WTC11 (cell line): ENCODE measurements at regions not wholly inside any gene's neighbourhood (a gene's known extent, or its start where the extent isn't known, plus 50 kb on each side); places are given as distances from the start of the nearest gene placed in this dataset.

Experiments
- ATAC-seq: fragments of 200-7000 bp; cut with Tn5 transposase; 2 replicates; pipeline ENCODE4 v1.10.0; 2021; ENCODE audit warnings: mild to moderate bottlenecking, moderate library complexity
- CTCF ChIA-PET: fragments of 300-600 bp; sonication (Branson Sonifier 250); formaldehyde crosslinking; loops from one replicate; lab custom pipeline; 2021; ENCODE audit warnings: antibody characterized with exemption; lab: Charles Lee
- POLR2A ChIA-PET: fragments of 350-600 bp; sonication (Branson Sonifier 250); formaldehyde crosslinking; loops from one replicate; lab custom pipeline; 2021; ENCODE audit warnings: antibody characterized with exemption; lab: Charles Lee
- DNase-seq: peaks from one replicate; pipeline ENCODE4 v3.0.0; 2021; ENCODE audit warnings: low spot score
- H3K27ac Mint-ChIP-seq: 2 replicates; pipeline ENCODE4 v1.8.0; 2021; ENCODE audit warnings: mixed read lengths
- H3K27me3 Mint-ChIP-seq: 2 replicates; pipeline ENCODE4 v1.8.0; 2021; ENCODE audit warnings: low read depth, mild to moderate bottlenecking, moderate library complexity, mixed read lengths
- H3K36me3 Mint-ChIP-seq: 2 replicates; pipeline ENCODE4 v1.8.0; 2021; ENCODE audit warnings: mixed read lengths
- H3K4me1 Mint-ChIP-seq: 2 replicates; pipeline ENCODE4 v1.8.0; 2022; ENCODE audit warnings: mixed read lengths
- H3K4me3 Mint-ChIP-seq: 2 replicates; pipeline ENCODE4 v1.8.0; 2021; ENCODE audit warnings: mild to moderate bottlenecking, moderate library complexity, mixed read lengths
- H3K9me3 Mint-ChIP-seq: 2 replicates; pipeline ENCODE4 v1.8.0; 2021; ENCODE audit warnings: mixed read lengths
- CBFB ChIP-seq: sonication (generic); formaldehyde crosslinking; IDR thresholded peaks from 2 replicates; pipeline ENCODE4 v1.8.1; 2022; ENCODE audit warnings: mild to moderate bottlenecking, low read depth, missing genetic modification reagents
- CREM ChIP-seq: sonication (generic); formaldehyde crosslinking; IDR thresholded peaks from 2 replicates; pipeline ENCODE4 v1.8.1; 2022; ENCODE audit warnings: mild to moderate bottlenecking, missing genetic modification reagents, moderate library complexity
- E2F1 ChIP-seq: sonication (generic); formaldehyde crosslinking; IDR thresholded peaks from 2 replicates; pipeline ENCODE4 v1.8.0; 2022; ENCODE audit warnings: mild to moderate bottlenecking, missing genetic modification reagents
- ELF4 ChIP-seq: sonication (generic); formaldehyde crosslinking; IDR thresholded peaks from 2 replicates; pipeline ENCODE4 v1.8.1; 2022; ENCODE audit warnings: low read depth, mild to moderate bottlenecking, moderate library complexity, missing genetic modification reagents
- FOXP1 ChIP-seq: sonication (generic); formaldehyde crosslinking; IDR thresholded peaks from 2 replicates; pipeline ENCODE4 v1.8.0; 2022; ENCODE audit warnings: missing genetic modification reagents, mild to moderate bottlenecking, moderate library complexity, borderline replicate concordance
- JUN ChIP-seq: sonication (generic); formaldehyde crosslinking; IDR thresholded peaks from 2 replicates; pipeline ENCODE4 v1.8.0; 2023; ENCODE audit warnings: mild to moderate bottlenecking, missing genetic modification reagents
- NFE2L1 ChIP-seq: sonication (generic); formaldehyde crosslinking; IDR thresholded peaks from 2 replicates; pipeline ENCODE4 v1.8.1; 2023; ENCODE audit warnings: missing genetic modification reagents
- NFYB ChIP-seq: sonication (generic); formaldehyde crosslinking; conservative IDR thresholded peaks from 2 replicates; pipeline ENCODE4 v1.8.0; 2022; ENCODE audit warnings: low read depth, missing genetic modification reagents
- PRDM15 ChIP-seq: sonication (generic); formaldehyde crosslinking; IDR thresholded peaks from 2 replicates; pipeline ENCODE4 v1.8.0; 2022; ENCODE audit warnings: missing genetic modification reagents
- RELA ChIP-seq: sonication (generic); formaldehyde crosslinking; IDR thresholded peaks from 2 replicates; pipeline ENCODE4 v1.8.1; 2022; ENCODE audit warnings: missing genetic modification reagents, mild to moderate bottlenecking, borderline replicate concordance
- SP1 ChIP-seq: sonication (generic); formaldehyde crosslinking; conservative IDR thresholded peaks from 2 replicates; pipeline ENCODE4 v1.8.1; 2022; ENCODE audit warnings: missing genetic modification reagents
- TEAD1 ChIP-seq: sonication (generic); formaldehyde crosslinking; IDR thresholded peaks from 2 replicates; pipeline ENCODE4 v1.8.0; 2022; ENCODE audit warnings: mild to moderate bottlenecking, missing genetic modification reagents
- TEAD4 ChIP-seq: sonication (generic); formaldehyde crosslinking; IDR thresholded peaks from 2 replicates; pipeline ENCODE4 v1.8.0; 2022; ENCODE audit warnings: mild to moderate bottlenecking, missing genetic modification reagents
- TP53 ChIP-seq: sonication (generic); formaldehyde crosslinking; IDR thresholded peaks from 2 replicates; pipeline ENCODE4 v1.8.1; 2023; ENCODE audit warnings: mild to moderate bottlenecking, missing genetic modification reagents
- ZNF121 ChIP-seq: sonication (generic); formaldehyde crosslinking; IDR thresholded peaks from 2 replicates; pipeline ENCODE4 v1.8.0; 2023; ENCODE audit warnings: missing genetic modification reagents
- ZNF396 ChIP-seq: fragments of 250-450 bp; sonication (Bioruptor Pico); IDR thresholded peaks from 2 replicates; pipeline ENCODE4 v1.8.0; 2021; ENCODE audit warnings: mild to moderate bottlenecking, moderate library complexity, borderline replicate concordance
- TF ChIP-seq, protein P1 (sequence below): fragments of 250-450 bp; sonication (Bioruptor Pico); IDR thresholded peaks from 2 replicates; pipeline ENCODE4 v1.9.0; 2021; ENCODE audit warnings: mild to moderate bottlenecking
- TF ChIP-seq, protein P2 (sequence below): fragments of 250-450 bp; sonication (Bioruptor Pico); IDR thresholded peaks from 2 replicates; pipeline ENCODE4 v1.9.0; 2021; ENCODE audit warnings: moderate library complexity, mild to moderate bottlenecking, inconsistent platforms, borderline replicate concordance
- TF ChIP-seq, protein P3 (sequence below): sonication (generic); formaldehyde crosslinking; IDR thresholded peaks from 2 replicates; pipeline ENCODE4 v1.8.1; 2023; ENCODE audit warnings: mild to moderate bottlenecking, missing genetic modification reagents, moderate library complexity
- TF ChIP-seq, protein P4 (sequence below): sonication (generic); formaldehyde crosslinking; IDR thresholded peaks from 2 replicates; pipeline ENCODE4 v1.8.1; 2022; ENCODE audit warnings: missing genetic modification reagents, borderline replicate concordance

DNA sequence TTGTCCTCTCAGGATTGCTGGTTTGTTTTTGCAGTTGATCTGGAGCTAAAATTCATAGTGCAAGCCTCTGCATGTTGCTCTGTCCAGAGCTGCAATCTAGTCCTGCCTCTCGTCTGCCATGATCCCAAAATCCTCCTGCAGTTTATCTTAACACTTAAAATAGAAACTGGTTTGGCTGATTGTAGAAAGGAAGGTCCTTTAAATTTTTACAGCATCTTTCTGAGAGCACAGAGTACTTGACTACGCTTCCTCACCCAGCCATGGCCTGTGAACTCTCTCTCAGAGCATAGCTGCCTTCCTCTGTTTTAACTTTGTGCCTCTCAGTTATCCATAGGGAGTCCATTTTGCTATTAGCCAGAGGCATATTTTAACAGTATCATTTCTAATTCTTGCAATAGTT lies 877.1 kb downstream of the C12orf50 start (continued):
- TF ChIP-seq, protein P1, sequence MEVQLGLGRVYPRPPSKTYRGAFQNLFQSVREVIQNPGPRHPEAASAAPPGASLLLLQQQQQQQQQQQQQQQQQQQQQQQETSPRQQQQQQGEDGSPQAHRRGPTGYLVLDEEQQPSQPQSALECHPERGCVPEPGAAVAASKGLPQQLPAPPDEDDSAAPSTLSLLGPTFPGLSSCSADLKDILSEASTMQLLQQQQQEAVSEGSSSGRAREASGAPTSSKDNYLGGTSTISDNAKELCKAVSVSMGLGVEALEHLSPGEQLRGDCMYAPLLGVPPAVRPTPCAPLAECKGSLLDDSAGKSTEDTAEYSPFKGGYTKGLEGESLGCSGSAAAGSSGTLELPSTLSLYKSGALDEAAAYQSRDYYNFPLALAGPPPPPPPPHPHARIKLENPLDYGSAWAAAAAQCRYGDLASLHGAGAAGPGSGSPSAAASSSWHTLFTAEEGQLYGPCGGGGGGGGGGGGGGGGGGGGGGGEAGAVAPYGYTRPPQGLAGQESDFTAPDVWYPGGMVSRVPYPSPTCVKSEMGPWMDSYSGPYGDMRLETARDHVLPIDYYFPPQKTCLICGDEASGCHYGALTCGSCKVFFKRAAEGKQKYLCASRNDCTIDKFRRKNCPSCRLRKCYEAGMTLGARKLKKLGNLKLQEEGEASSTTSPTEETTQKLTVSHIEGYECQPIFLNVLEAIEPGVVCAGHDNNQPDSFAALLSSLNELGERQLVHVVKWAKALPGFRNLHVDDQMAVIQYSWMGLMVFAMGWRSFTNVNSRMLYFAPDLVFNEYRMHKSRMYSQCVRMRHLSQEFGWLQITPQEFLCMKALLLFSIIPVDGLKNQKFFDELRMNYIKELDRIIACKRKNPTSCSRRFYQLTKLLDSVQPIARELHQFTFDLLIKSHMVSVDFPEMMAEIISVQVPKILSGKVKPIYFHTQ (CRISPR knock-in tag): no peak

DNA sequence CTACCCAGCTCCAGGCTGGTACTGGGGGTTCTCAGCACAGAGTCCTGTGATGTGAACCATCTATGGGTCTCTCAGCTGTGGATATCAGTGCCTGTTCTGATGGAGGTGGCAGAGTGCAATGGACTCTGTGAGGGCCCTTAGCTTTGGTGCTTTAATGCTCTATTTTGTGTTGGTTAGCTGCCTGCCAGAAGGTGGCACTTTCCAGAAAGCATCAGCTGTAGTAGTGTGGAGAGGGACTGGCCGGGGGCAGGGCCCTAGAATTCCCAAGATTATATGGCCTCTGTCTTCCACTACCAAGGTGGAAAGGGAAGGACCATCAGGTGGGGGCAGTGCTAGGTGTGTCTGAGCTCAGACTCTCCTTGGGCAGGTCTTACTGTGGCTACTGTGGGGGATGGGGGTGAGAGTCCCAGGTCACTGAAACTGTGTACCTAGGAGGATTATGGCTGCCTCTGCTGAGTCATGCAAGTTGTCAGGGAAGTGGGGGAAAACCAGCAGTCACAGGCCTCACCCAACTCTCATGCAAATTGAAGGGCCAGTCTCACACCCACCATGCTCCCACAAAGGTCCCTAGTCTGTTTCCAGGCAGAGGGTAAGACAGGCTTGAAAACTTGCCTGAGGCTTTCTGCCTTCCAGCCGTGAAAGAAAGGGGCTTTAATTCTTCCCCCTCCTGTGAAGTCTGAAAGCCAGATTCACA lies 878.1 kb downstream of the C12orf50 start:
- POLR2A ChIA-PET: no interaction called here
- H3K36me3 Mint-ChIP-seq: peaks cover 11% of the 10 kb centered on the region
- no peak for DNase-seq

GRCh38 chr12:87142342-87142741 lies 886.2 kb upstream of the MGAT4C start:
- no peak for ATAC-seq
- CTCF ChIA-PET: no interaction called here
- H3K4me3 Mint-ChIP-seq: no peak overlapping the region
- H3K9me3 Mint-ChIP-seq: peaks cover 17% of the 10 kb centered on the region
- H3K36me3 Mint-ChIP-seq: peaks cover 9% of the 10 kb centered on the region
- TF ChIP-seq CREM (CRISPR knock-in tag) (no peak), ZNF121 (CRISPR knock-in tag) (no peak)
- TF ChIP-seq, protein P2, sequence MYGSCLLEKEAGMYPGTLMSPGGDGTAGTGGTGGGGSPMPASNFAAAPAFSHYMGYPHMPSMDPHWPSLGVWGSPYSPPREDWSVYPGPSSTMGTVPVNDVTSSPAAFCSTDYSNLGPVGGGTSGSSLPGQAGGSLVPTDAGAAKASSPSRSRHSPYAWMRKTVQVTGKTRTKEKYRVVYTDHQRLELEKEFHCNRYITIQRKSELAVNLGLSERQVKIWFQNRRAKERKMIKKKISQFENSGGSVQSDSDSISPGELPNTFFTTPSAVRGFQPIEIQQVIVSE (CRISPR knock-in tag): no peak
- TF ChIP-seq, all 79 proteins: peak for 0
- no peak for DNase-seq
- Mint-ChIP-seq H3K27me3 (no peaks in the 10 kb centered on the region), H3K27ac (no peak overlapping the region), H3K4me1 (peaks cover 3% of the 10 kb centered on the region; the same call in 1 of the 2 replicates)
- POLR2A ChIA-PET: no interaction called here

More for the DNA sequence above, 878.1 kb downstream of the C12orf50 start:
- TF ChIP-seq ELF4 (CRISPR knock-in tag): no peak
- peak; percentile 59; the same call in 1 of the 2 replicates for TF ChIP-seq NFE2L1 (CRISPR knock-in tag)
- Mint-ChIP-seq H3K9me3 (peaks cover 32% of the 10 kb centered on the region), H3K27ac (no peak overlapping the region), H3K4me1 (peaks cover 20% of the 10 kb centered on the region), H3K4me3 (no peak overlapping the region), H3K27me3 (peaks cover 4% of the 10 kb centered on the region)
- peak; percentile 74 for ATAC-seq
- CTCF ChIA-PET: no interaction called here

- peaks cover 9% of the 10 kb centered on the region for H3K36me3 Mint-ChIP-seq
- peaks cover 6% of the 10 kb centered on the region for H3K4me1 Mint-ChIP-seq
- ATAC-seq (no peak), DNase-seq (no peak)
- ChIA-PET CTCF (no interaction called here), POLR2A (no interaction called here)
- H3K27me3 Mint-ChIP-seq: no peaks in the 10 kb centered on the region
- peaks cover 19% of the 10 kb centered on the region for H3K9me3 Mint-ChIP-seq
- TF ChIP-seq TP53 (CRISPR knock-in tag): no peak
- no peak for TF ChIP-seq NFYB (CRISPR knock-in tag)
- no peak for TF ChIP-seq SP1 (CRISPR knock-in tag)
- TF ChIP-seq, protein P3, sequence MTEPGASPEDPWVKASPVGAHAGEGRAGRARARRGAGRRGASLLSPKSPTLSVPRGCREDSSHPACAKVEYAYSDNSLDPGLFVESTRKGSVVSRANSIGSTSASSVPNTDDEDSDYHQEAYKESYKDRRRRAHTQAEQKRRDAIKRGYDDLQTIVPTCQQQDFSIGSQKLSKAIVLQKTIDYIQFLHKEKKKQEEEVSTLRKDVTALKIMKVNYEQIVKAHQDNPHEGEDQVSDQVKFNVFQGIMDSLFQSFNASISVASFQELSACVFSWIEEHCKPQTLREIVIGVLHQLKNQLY (CRISPR knock-in tag): no peak
- TF ChIP-seq E2F1 (CRISPR knock-in tag): no peak
- TF ChIP-seq RELA: no peak
- no peak for TF ChIP-seq TEAD1 (CRISPR knock-in tag)
- TF ChIP-seq JUN (CRISPR knock-in tag): no peak
- TF ChIP-seq TEAD4: no peak
- TF ChIP-seq PRDM15 (CRISPR knock-in tag): no peak
- TF ChIP-seq ZNF396 (CRISPR knock-in tag): no peak
- TF ChIP-seq FOXP1 (CRISPR knock-in tag): no peak
- no peak for TF ChIP-seq CBFB (CRISPR knock-in tag)
- TF ChIP-seq, protein P4, sequence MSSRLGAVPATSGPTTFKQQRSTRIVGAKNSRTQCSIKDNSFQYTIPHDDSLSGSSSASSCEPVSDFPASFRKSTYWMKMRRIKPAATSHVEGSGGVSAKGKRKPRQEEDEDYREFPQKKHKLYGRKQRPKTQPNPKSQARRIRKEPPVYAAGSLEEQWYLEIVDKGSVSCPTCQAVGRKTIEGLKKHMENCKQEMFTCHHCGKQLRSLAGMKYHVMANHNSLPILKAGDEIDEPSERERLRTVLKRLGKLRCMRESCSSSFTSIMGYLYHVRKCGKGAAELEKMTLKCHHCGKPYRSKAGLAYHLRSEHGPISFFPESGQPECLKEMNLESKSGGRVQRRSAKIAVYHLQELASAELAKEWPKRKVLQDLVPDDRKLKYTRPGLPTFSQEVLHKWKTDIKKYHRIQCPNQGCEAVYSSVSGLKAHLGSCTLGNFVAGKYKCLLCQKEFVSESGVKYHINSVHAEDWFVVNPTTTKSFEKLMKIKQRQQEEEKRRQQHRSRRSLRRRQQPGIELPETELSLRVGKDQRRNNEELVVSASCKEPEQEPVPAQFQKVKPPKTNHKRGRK (CRISPR knock-in tag): no peak
- no peak overlapping the region for H3K4me3 Mint-ChIP-seq
- H3K27ac Mint-ChIP-seq: no peak overlapping the region
These were observed 884.9 kb upstream of the MGAT4C start for GRCh38 chr12:87141091-87141490.
